ENCODE measurements at regions not wholly inside any gene's neighbourhood (a gene's known extent, or its start where the extent isn't known, plus 50 kb on each side); places are given as distances from the start of the nearest gene placed in this dataset.

GRCh38 chr2:128455721-128456050 is 137.0 kb upstream of the HS6ST1 start:
- H3K27me3 ChIP-seq (ENCODE audit: control insufficient read depth, insufficient read depth, low read length): no peaks in the 10 kb centered on the region
- no peak overlapping the region for H3K9ac ChIP-seq (ENCODE audit: low read depth, low read length)
- no peak overlapping the region for H3K4me3 ChIP-seq (ENCODE audit: low read depth, low read length)
- H3K4me1 ChIP-seq (ENCODE audit: control insufficient read depth, insufficient read depth, low read length): no peaks in the 10 kb centered on the region
- no peaks in the 10 kb centered on the region for H3K36me3 ChIP-seq (ENCODE audit: control insufficient read depth, insufficient read depth, low read length)
- no peaks in the 10 kb centered on the region for H3K9me3 ChIP-seq (ENCODE audit: control insufficient read depth, insufficient read depth, low read length)

GRCh38 chr2:128456281-128456680 is 137.6 kb upstream of the HS6ST1 start:
- H3K9me3 ChIP-seq (ENCODE audit: control insufficient read depth, insufficient read depth, low read length): no peaks in the 10 kb centered on the region
- H3K9ac ChIP-seq (ENCODE audit: low read depth, low read length): no peak overlapping the region
- no peak overlapping the region for H3K4me3 ChIP-seq (ENCODE audit: low read depth, low read length)
- no peaks in the 10 kb centered on the region for H3K27me3 ChIP-seq (ENCODE audit: control insufficient read depth, insufficient read depth, low read length)
- no peaks in the 10 kb centered on the region for H3K4me1 ChIP-seq (ENCODE audit: control insufficient read depth, insufficient read depth, low read length)
- no peaks in the 10 kb centered on the region for H3K36me3 ChIP-seq (ENCODE audit: control insufficient read depth, insufficient read depth, low read length)

- no peak overlapping the region for H3K9ac ChIP-seq (ENCODE audit: low read depth, low read length)
- H3K27me3 ChIP-seq (ENCODE audit: control insufficient read depth, insufficient read depth, low read length): no peaks in the 10 kb centered on the region
- no peaks in the 10 kb centered on the region for H3K9me3 ChIP-seq (ENCODE audit: control insufficient read depth, insufficient read depth, low read length)
- H3K36me3 ChIP-seq (ENCODE audit: control insufficient read depth, insufficient read depth, low read length): no peaks in the 10 kb centered on the region
- no peak overlapping the region for H3K4me3 ChIP-seq (ENCODE audit: low read depth, low read length)
- no peaks in the 10 kb centered on the region for H3K4me1 ChIP-seq (ENCODE audit: control insufficient read depth, insufficient read depth, low read length)
These were observed 138.4 kb upstream of the HS6ST1 start for GRCh38 chr2:128457006-128457604.

- Histone ChIP-seq H3K27me3 (ENCODE audit: control insufficient read depth, insufficient read depth, low read length) (no peaks in the 10 kb centered on the region), H3K9ac (ENCODE audit: low read depth, low read length) (no peak overlapping the region), H3K4me1 (ENCODE audit: control insufficient read depth, insufficient read depth, low read length) (no peaks in the 10 kb centered on the region), H3K36me3 (ENCODE audit: control insufficient read depth, insufficient read depth, low read length) (no peaks in the 10 kb centered on the region), H3K4me3 (ENCODE audit: low read depth, low read length) (no peak overlapping the region), H3K9me3 (ENCODE audit: control insufficient read depth, insufficient read depth, low read length) (no peaks in the 10 kb centered on the region)
These were observed 139.0 kb upstream of the HS6ST1 start for GRCh38 chr2:128457716-128458115.

GRCh38 chr2:128458505-128458904 is 139.8 kb upstream of the HS6ST1 start:
- H3K4me3 ChIP-seq (ENCODE audit: low read depth, low read length): no peak overlapping the region
- H3K9me3 ChIP-seq (ENCODE audit: control insufficient read depth, insufficient read depth, low read length): no peaks in the 10 kb centered on the region
- no peaks in the 10 kb centered on the region for H3K4me1 ChIP-seq (ENCODE audit: control insufficient read depth, insufficient read depth, low read length)
- no peaks in the 10 kb centered on the region for H3K27me3 ChIP-seq (ENCODE audit: control insufficient read depth, insufficient read depth, low read length)
- H3K36me3 ChIP-seq (ENCODE audit: control insufficient read depth, insufficient read depth, low read length): no peaks in the 10 kb centered on the region
- H3K9ac ChIP-seq (ENCODE audit: low read depth, low read length): no peak overlapping the region

GRCh38 chr2:128464456-128464855 is 145.8 kb upstream of the HS6ST1 start:
- no peaks in the 10 kb centered on the region for H3K36me3 ChIP-seq (ENCODE audit: control insufficient read depth, insufficient read depth, low read length)
- no peaks in the 10 kb centered on the region for H3K9me3 ChIP-seq (ENCODE audit: control insufficient read depth, insufficient read depth, low read length)
- H3K4me3 ChIP-seq (ENCODE audit: low read depth, low read length): no peak overlapping the region
- H3K9ac ChIP-seq (ENCODE audit: low read depth, low read length): no peak overlapping the region
- no peaks in the 10 kb centered on the region for H3K27me3 ChIP-seq (ENCODE audit: control insufficient read depth, insufficient read depth, low read length)
- no peaks in the 10 kb centered on the region for H3K4me1 ChIP-seq (ENCODE audit: control insufficient read depth, insufficient read depth, low read length)

GRCh38 chr2:128465246-128466170 is 146.8 kb upstream of the HS6ST1 start:
- Histone ChIP-seq H3K9ac (ENCODE audit: low read depth, low read length) (no peak overlapping the region), H3K4me1 (ENCODE audit: control insufficient read depth, insufficient read depth, low read length) (no peaks in the 10 kb centered on the region), H3K4me3 (ENCODE audit: low read depth, low read length) (no peak overlapping the region), H3K9me3 (ENCODE audit: control insufficient read depth, insufficient read depth, low read length) (peaks cover 10% of the 10 kb centered on the region), H3K27me3 (ENCODE audit: control insufficient read depth, insufficient read depth, low read length) (no peaks in the 10 kb centered on the region), H3K36me3 (ENCODE audit: control insufficient read depth, insufficient read depth, low read length) (no peaks in the 10 kb centered on the region)

GRCh38 chr2:128466376-128466775 is 147.7 kb upstream of the HS6ST1 start:
- no peaks in the 10 kb centered on the region for H3K4me1 ChIP-seq (ENCODE audit: control insufficient read depth, insufficient read depth, low read length)
- no peaks in the 10 kb centered on the region for H3K36me3 ChIP-seq (ENCODE audit: control insufficient read depth, insufficient read depth, low read length)
- no peak overlapping the region for H3K4me3 ChIP-seq (ENCODE audit: low read depth, low read length)
- H3K9me3 ChIP-seq (ENCODE audit: control insufficient read depth, insufficient read depth, low read length): peaks cover 11% of the 10 kb centered on the region
- H3K27me3 ChIP-seq (ENCODE audit: control insufficient read depth, insufficient read depth, low read length): no peaks in the 10 kb centered on the region
- no peak overlapping the region for H3K9ac ChIP-seq (ENCODE audit: low read depth, low read length)

GRCh38 chr2:128466776-128467175 is 148.1 kb upstream of the HS6ST1 start:
- no peak overlapping the region for H3K9ac ChIP-seq (ENCODE audit: low read depth, low read length)
- no peaks in the 10 kb centered on the region for H3K27me3 ChIP-seq (ENCODE audit: control insufficient read depth, insufficient read depth, low read length)
- H3K4me1 ChIP-seq (ENCODE audit: control insufficient read depth, insufficient read depth, low read length): no peaks in the 10 kb centered on the region
- no peak overlapping the region for H3K4me3 ChIP-seq (ENCODE audit: low read depth, low read length)
- peaks cover 11% of the 10 kb centered on the region for H3K9me3 ChIP-seq (ENCODE audit: control insufficient read depth, insufficient read depth, low read length)
- no peaks in the 10 kb centered on the region for H3K36me3 ChIP-seq (ENCODE audit: control insufficient read depth, insufficient read depth, low read length)

- peaks cover 11% of the 10 kb centered on the region for H3K9me3 ChIP-seq (ENCODE audit: control insufficient read depth, insufficient read depth, low read length)
- H3K36me3 ChIP-seq (ENCODE audit: control insufficient read depth, insufficient read depth, low read length): no peaks in the 10 kb centered on the region
- no peaks in the 10 kb centered on the region for H3K27me3 ChIP-seq (ENCODE audit: control insufficient read depth, insufficient read depth, low read length)
- H3K4me1 ChIP-seq (ENCODE audit: control insufficient read depth, insufficient read depth, low read length): no peaks in the 10 kb centered on the region
- H3K4me3 ChIP-seq (ENCODE audit: low read depth, low read length): no peak overlapping the region
- H3K9ac ChIP-seq (ENCODE audit: low read depth, low read length): no peak overlapping the region
These were observed 148.8 kb upstream of the HS6ST1 start for GRCh38 chr2:128467321-128467969.

- Histone ChIP-seq H3K9me3 (ENCODE audit: control insufficient read depth, insufficient read depth, low read length) (peaks cover 11% of the 10 kb centered on the region), H3K4me3 (ENCODE audit: low read depth, low read length) (no peak overlapping the region), H3K4me1 (ENCODE audit: control insufficient read depth, insufficient read depth, low read length) (no peaks in the 10 kb centered on the region), H3K36me3 (ENCODE audit: control insufficient read depth, insufficient read depth, low read length) (no peaks in the 10 kb centered on the region), H3K9ac (ENCODE audit: low read depth, low read length) (no peak overlapping the region), H3K27me3 (ENCODE audit: control insufficient read depth, insufficient read depth, low read length) (no peaks in the 10 kb centered on the region)
These were observed 149.7 kb upstream of the HS6ST1 start for GRCh38 chr2:128468186-128468920.
